ENCODE measurements at regions not wholly inside any gene's neighbourhood (a gene's known extent, or its start where the extent isn't known, plus 50 kb on each side); places are given as distances from the start of the nearest gene placed in this dataset.

- H3K4me1 ChIP-seq: peaks cover 0 to 6% (median 0%) of the 10 kb centered on the region in 10 experiments; a peak in 1 of 20 replicates
- no peak overlapping the region for H3K4me2 ChIP-seq
- H3K36me3 ChIP-seq: no peaks in the 10 kb centered on the region
- H3K27ac ChIP-seq: no peak overlapping the region
- no peaks in the 10 kb centered on the region for H4K20me1 ChIP-seq
- no peak overlapping the region for H3K9ac ChIP-seq
- no peaks in the 10 kb centered on the region for H3K27me3 ChIP-seq
- TF ChIP-seq Cebpa-rat (IDR thresholded peaks at IDR 0.05): no peak
- peaks cover 0 to 14% (median 6%) of the 10 kb centered on the region in 11 experiments; a peak in 14 of 22 replicates for H3K9me3 ChIP-seq (replicated peaks in 1 of 11)
- H3K4me3 ChIP-seq: no peak overlapping the region
Measured at GRCh38 chr9:80649496-80649895, 1039.9 kb downstream of the TLE1 start.

DNA sequence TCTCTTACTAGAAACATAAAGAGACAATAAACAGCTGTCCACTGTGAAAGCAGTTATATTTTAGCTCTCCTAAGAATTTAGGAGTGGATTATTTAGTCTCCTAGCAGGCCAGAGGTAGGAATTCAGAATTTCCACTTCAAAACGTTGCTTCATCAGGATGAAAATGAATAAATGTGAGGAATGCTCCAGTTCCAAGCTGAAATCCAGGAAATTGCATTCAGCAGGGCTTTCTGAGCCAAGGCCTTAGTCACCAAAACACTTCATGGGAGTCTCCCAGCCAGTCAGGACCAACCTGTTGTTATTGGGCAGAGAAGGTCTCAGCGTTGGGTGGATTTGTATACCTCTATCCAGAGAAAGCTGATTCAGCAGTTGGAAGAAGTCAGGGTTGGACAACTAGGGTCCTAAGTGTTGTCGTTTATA lies 1040.3 kb downstream of the TLE1 start:
- no peak overlapping the region for H3K27ac ChIP-seq
- peaks cover 0 to 6% (median 0%) of the 10 kb centered on the region in 10 experiments; a peak in 1 of 20 replicates for H3K4me1 ChIP-seq
- no peak for TF ChIP-seq Cebpa-rat (IDR thresholded peaks at IDR 0.05)
- no peaks in the 10 kb centered on the region for H3K27me3 ChIP-seq
- no peaks in the 10 kb centered on the region for H3K36me3 ChIP-seq
- H3K4me2 ChIP-seq: no peak overlapping the region
- no peak overlapping the region for H3K4me3 ChIP-seq
- peaks cover 0 to 18% (median 10%) of the 10 kb centered on the region in 11 experiments; a peak in 15 of 22 replicates for H3K9me3 ChIP-seq (replicated peaks in 1 of 11)
- H4K20me1 ChIP-seq: no peaks in the 10 kb centered on the region
- H3K9ac ChIP-seq: no peak overlapping the region

GRCh38 chr9:80648336-80648735 lies 1041.0 kb downstream of the TLE1 start:
- peaks cover 0 to 14% (median 10%) of the 10 kb centered on the region in 11 experiments; a peak in 15 of 22 replicates for H3K9me3 ChIP-seq (replicated peaks in 1 of 11)
- H4K20me1 ChIP-seq: no peaks in the 10 kb centered on the region
- H3K27ac ChIP-seq: no peak overlapping the region
- H3K9ac ChIP-seq: no peak overlapping the region
- no peaks in the 10 kb centered on the region for H3K36me3 ChIP-seq
- no peak overlapping the region for H3K4me3 ChIP-seq
- H3K4me2 ChIP-seq: no peak overlapping the region
- no peaks in the 10 kb centered on the region for H3K27me3 ChIP-seq
- no peak for TF ChIP-seq Cebpa-rat (IDR thresholded peaks at IDR 0.05)
- peaks cover 0 to 6% (median 0%) of the 10 kb centered on the region in 10 experiments; a peak in 1 of 20 replicates for H3K4me1 ChIP-seq

DNA sequence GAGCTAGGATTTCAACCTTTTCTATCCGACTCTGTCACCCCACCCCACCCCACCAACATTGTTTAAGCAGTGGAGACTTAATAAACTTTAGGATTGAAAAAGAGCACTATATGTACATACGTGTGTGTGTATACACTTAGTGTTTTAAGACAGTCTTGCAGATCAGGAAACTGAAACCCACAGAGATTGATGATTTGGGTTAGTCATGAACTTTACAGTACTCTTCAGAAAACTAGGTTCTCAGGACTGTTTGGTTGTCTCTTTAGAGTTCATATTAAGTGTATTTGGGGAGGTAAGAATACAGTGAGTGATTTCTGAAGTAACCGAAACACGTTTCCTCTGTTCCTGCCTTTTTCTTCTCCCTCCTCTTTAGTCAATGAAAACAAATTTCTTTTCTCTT lies 1043.1 kb downstream of the TLE1 start:
- no peak overlapping the region for H3K4me2 ChIP-seq

GRCh38 chr9:80644044-80644443 lies 1045.3 kb downstream of the TLE1 start:
- Histone ChIP-seq H3K4me2 (no peak overlapping the region), H3K4me3 (no peak overlapping the region), H3K4me1 (peaks cover 0 to 6% (median 0%) of the 10 kb centered on the region in 10 experiments; a peak in 1 of 20 replicates), H4K20me1 (no peaks in the 10 kb centered on the region), H3K36me3 (no peaks in the 10 kb centered on the region), H3K9ac (no peak overlapping the region), H3K27ac (no peak overlapping the region), H3K9me3 (replicated peaks in 1 of 11) (peaks cover 0 to 12% (median 10%) of the 10 kb centered on the region in 11 experiments; a peak in 12 of 22 replicates), H3K27me3 (no peaks in the 10 kb centered on the region)
- TF ChIP-seq Cebpa-rat (IDR thresholded peaks at IDR 0.05): no peak

More for the DNA sequence above, 1043.1 kb downstream of the TLE1 start:
- Histone ChIP-seq H4K20me1 (no peaks in the 10 kb centered on the region), H3K9ac (no peak overlapping the region), H3K4me3 (no peak overlapping the region), H3K27me3 (no peaks in the 10 kb centered on the region), H3K4me1 (peaks cover 0 to 6% (median 0%) of the 10 kb centered on the region in 10 experiments; a peak in 1 of 20 replicates), H3K36me3 (no peaks in the 10 kb centered on the region), H3K9me3 (replicated peaks in 1 of 11) (peaks cover 0 to 12% (median 10%) of the 10 kb centered on the region in 11 experiments; a peak in 12 of 22 replicates), H3K27ac (no peak overlapping the region)
- no peak for TF ChIP-seq Cebpa-rat (IDR thresholded peaks at IDR 0.05)

- Histone ChIP-seq H4K20me1 (no peaks in the 10 kb centered on the region), H3K27ac (no peak overlapping the region), H3K9ac (no peak overlapping the region), H3K4me1 (no peaks in the 10 kb centered on the region), H3K4me3 (no peak overlapping the region), H3K9me3 (replicated peaks in 1 of 11) (peaks cover 0 to 19% (median 14%) of the 10 kb centered on the region in 11 experiments; a peak in 14 of 22 replicates), H3K36me3 (no peaks in the 10 kb centered on the region), H3K4me2 (no peak overlapping the region), H3K27me3 (no peaks in the 10 kb centered on the region)
- TF ChIP-seq Cebpa-rat (IDR thresholded peaks at IDR 0.05): no peak
Measured at GRCh38 chr9:80635065-80635464, 1054.3 kb downstream of the TLE1 start.

DNA sequence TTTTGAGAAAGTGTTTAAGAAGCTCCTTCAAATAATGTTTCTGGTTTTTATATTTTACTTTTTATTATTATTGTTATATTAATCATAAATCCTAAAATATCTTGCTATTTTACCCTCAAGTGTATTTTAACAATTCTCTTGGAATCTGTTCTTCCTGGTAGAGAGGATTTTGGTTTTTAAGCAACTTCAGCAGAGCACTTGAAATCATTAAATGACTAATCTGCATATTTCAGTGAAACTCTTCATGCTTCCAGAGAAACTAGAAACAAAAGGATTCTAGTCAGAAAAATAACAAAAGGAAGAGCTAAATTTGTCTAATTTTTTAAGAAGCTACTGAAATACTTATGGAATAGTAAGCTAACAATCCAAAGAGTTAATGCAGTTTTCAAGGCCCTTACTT lies 1057.3 kb downstream of the TLE1 start:
- TF ChIP-seq Cebpa-rat (IDR thresholded peaks at IDR 0.05): no peak
- Histone ChIP-seq H3K4me1 (no peaks in the 10 kb centered on the region), H3K9ac (no peak overlapping the region), H3K4me3 (no peak overlapping the region), H3K4me2 (no peak overlapping the region), H4K20me1 (no peaks in the 10 kb centered on the region), H3K9me3 (replicated peaks in 1 of 11) (peaks cover 0 to 19% (median 14%) of the 10 kb centered on the region in 11 experiments; a peak in 14 of 22 replicates), H3K36me3 (no peaks in the 10 kb centered on the region), H3K27me3 (no peaks in the 10 kb centered on the region), H3K27ac (no peak overlapping the region)

- Histone ChIP-seq H3K9ac (no peak overlapping the region), H3K4me3 (no peak overlapping the region), H4K20me1 (no peaks in the 10 kb centered on the region), H3K27me3 (no peaks in the 10 kb centered on the region), H3K27ac (no peak overlapping the region), H3K36me3 (no peaks in the 10 kb centered on the region), H3K9me3 (replicated peaks in 1 of 11) (no peaks in the 10 kb centered on the region), H3K4me2 (no peak overlapping the region), H3K4me1 (no peaks in the 10 kb centered on the region)
- TF ChIP-seq Cebpa-rat (IDR thresholded peaks at IDR 0.05): no peak
Measured at GRCh38 chr9:80622508-80622907, 1050.7 kb downstream of the TLE4 start.

- Histone ChIP-seq H3K27me3 (no peaks in the 10 kb centered on the region), H3K4me3 (no peak overlapping the region)
- TF ChIP-seq Cebpa-rat (IDR thresholded peaks at IDR 0.05): no peak
Measured at GRCh38 chr9:80619356-80619755, 1047.6 kb downstream of the TLE4 start.

GRCh38 chr9:80615964-80616363 lies 1044.2 kb downstream of the TLE4 start:
- Histone ChIP-seq H3K27me3 (no peaks in the 10 kb centered on the region), H3K9me3 (replicated peaks in 1 of 11) (no peaks in the 10 kb centered on the region), H3K36me3 (no peaks in the 10 kb centered on the region), H3K27ac (no peak overlapping the region), H3K4me2 (no peak overlapping the region), H3K4me1 (no peaks in the 10 kb centered on the region), H3K4me3 (no peak overlapping the region), H3K9ac (no peak overlapping the region), H4K20me1 (no peaks in the 10 kb centered on the region)
- no peak for TF ChIP-seq Cebpa-rat (IDR thresholded peaks at IDR 0.05)

More at GRCh38 chr9:80619356-80619755, 1047.6 kb downstream of the TLE4 start:
- no peaks in the 10 kb centered on the region for H3K9me3 ChIP-seq (replicated peaks in 1 of 11)
- no peak overlapping the region for H3K9ac ChIP-seq
- H4K20me1 ChIP-seq: no peaks in the 10 kb centered on the region
- H3K4me2 ChIP-seq: no peak overlapping the region
- H3K4me1 ChIP-seq: no peaks in the 10 kb centered on the region
- no peak overlapping the region for H3K27ac ChIP-seq
- no peaks in the 10 kb centered on the region for H3K36me3 ChIP-seq

All from BLaER1 treated with 17β-estradiol and CSF1 and Interleukin-3, amounts not matched to agents 10 nM and 100 nM (cell line).